Frontal cortex (tissue), 3 donors: ENCODE measurements at regions not wholly inside any gene's neighbourhood (a gene's known extent, or its start where the extent isn't known, plus 50 kb on each side); places are given as distances from the start of the nearest gene placed in this dataset.
A peak's percentile ranks its signal among the peaks of the same experiment; 100 is the strongest.
"Not testable (repeated sequence)": the region's sequence is repeated elsewhere in the genome, so short reads cannot be mapped to it uniquely, and the experiment has no call there.

Experiments
- DNase-seq, 2 donors: peaks; one replicate each; pipeline ENCODE4 v3.0.0; 2012; ENCODE audit warnings: low spot score in 2 of 2
- FAIRE-seq: peaks from 2 replicates; lab custom pipeline; 2012; peaks lifted over from hg19 to GRCh38; lab: Jason Lieb, UNC
- donor health status: control.
- donor health status: control.
- donor health status: control.

- DNase-seq = no peak
- FAIRE-seq = no peak
These were observed 435.6 kb upstream of the ONECUT1 start for GRCh38 chr15:53225781-53226180.

GRCh38 chr15:53224371-53224770 is 434.2 kb upstream of the ONECUT1 start:
- FAIRE-seq (no peak), DNase-seq (no peak)

GRCh38 chr15:53223815-53224214 is 433.7 kb upstream of the ONECUT1 start:
- no peak for DNase-seq
- FAIRE-seq = no peak

GRCh38 chr15:53218666-53219580 is 428.8 kb upstream of the ONECUT1 start:
- FAIRE-seq (no peak), DNase-seq (no peak)

- no peak for FAIRE-seq
- no peak for DNase-seq
These were observed 425.9 kb upstream of the ONECUT1 start for GRCh38 chr15:53216036-53216435.

- no peak for DNase-seq
- no peak for FAIRE-seq
These were observed 423.2 kb upstream of the ONECUT1 start for GRCh38 chr15:53213336-53213735.

- FAIRE-seq (no peak), DNase-seq (no peak)
These were observed 422.6 kb upstream of the ONECUT1 start for GRCh38 chr15:53212785-53213184.

- DNase-seq = no peak
- FAIRE-seq = no peak
These were observed 420.5 kb upstream of the ONECUT1 start for GRCh38 chr15:53210653-53211052.

GRCh38 chr15:53209396-53210042 is 419.4 kb upstream of the ONECUT1 start:
- DNase-seq = no peak
- FAIRE-seq = no peak

- FAIRE-seq (no peak), DNase-seq (no peak)
These were observed 418.6 kb upstream of the ONECUT1 start for GRCh38 chr15:53208751-53209150.

- FAIRE-seq (no peak), DNase-seq (no peak)
These were observed 413.3 kb upstream of the ONECUT1 start for GRCh38 chr15:53203454-53203853.

GRCh38 chr15:53202876-53203275 is 412.7 kb upstream of the ONECUT1 start:
- FAIRE-seq (no peak), DNase-seq (no peak)

GRCh38 chr15:53197426-53197839 is 407.3 kb upstream of the ONECUT1 start:
- DNase-seq (peak; percentile 6 to 61), FAIRE-seq (no peak)

- DNase-seq (no peak), FAIRE-seq (no peak)
These were observed 406.7 kb upstream of the ONECUT1 start for GRCh38 chr15:53196788-53197187.

GRCh38 chr15:53196242-53196641 is 406.1 kb upstream of the ONECUT1 start:
- no peak for DNase-seq
- FAIRE-seq = no peak

- DNase-seq (no peak), FAIRE-seq (no peak)
These were observed 403.0 kb upstream of the ONECUT1 start for GRCh38 chr15:53193149-53193548.

GRCh38 chr15:53189860-53190259 is 399.7 kb upstream of the ONECUT1 start:
- no peak for FAIRE-seq
- DNase-seq = no peak

- FAIRE-seq, DNase-seq: not testable (repeated sequence)
These were observed 393.3 kb upstream of the ONECUT1 start for GRCh38 chr15:53183449-53183848.

GRCh38 chr15:53171571-53171970 is 381.4 kb upstream of the ONECUT1 start:
- FAIRE-seq (no peak), DNase-seq (no peak)

- FAIRE-seq (no peak), DNase-seq (no peak)
These were observed 376.6 kb upstream of the ONECUT1 start for GRCh38 chr15:53166684-53167201.
